ENCODE measurements at regions not wholly inside any gene's neighbourhood (a gene's known extent, or its start where the extent isn't known, plus 50 kb on each side); places are given as distances from the start of the nearest gene placed in this dataset.

GRCh38 chr3:73314151-73314951 is 252.9 kb downstream of the EBLN2 start:
- Histone ChIP-seq H2BK120ac (ENCODE audit: low read depth, low read length, poor library complexity, severe bottlenecking) (no peak overlapping the region), H3K79me2 (ENCODE audit: insufficient read depth, low read length) (no peaks in the 10 kb centered on the region), H2BK12ac (ENCODE audit: insufficient read length, low read depth, low read length) (no peak overlapping the region), H3K9ac (ENCODE audit: extremely low read depth, insufficient read length, low read length) (no peak overlapping the region), H3K9me3 (ENCODE audit: control insufficient read depth, low read depth, low read length) (no peaks in the 10 kb centered on the region), H3K4me1 (ENCODE audit: insufficient read depth, low read length) (no peaks in the 10 kb centered on the region), H3K79me1 (ENCODE audit: insufficient read depth, low read depth, low read length, poor library complexity, severe bottlenecking) (no peaks in the 10 kb centered on the region), H3K4me2 (ENCODE audit: insufficient read depth, insufficient read length, low read length) (no peak overlapping the region), H2BK15ac (ENCODE audit: low read depth, low read length) (no peak overlapping the region), H4K20me1 (ENCODE audit: control insufficient read depth, insufficient read depth, insufficient read length) (no peaks in the 10 kb centered on the region), H4K8ac (replicated peaks; ENCODE audit: insufficient read length, low read depth, low read length) (no peak overlapping the region), H2BK20ac (ENCODE audit: low read depth, low read length, poor library complexity, severe bottlenecking) (no peak overlapping the region), H3K14ac (ENCODE audit: insufficient read depth, low read length) (no peak overlapping the region), H2AFZ (ENCODE audit: low read length) (no peak overlapping the region), H3K27me3 (ENCODE audit: insufficient read depth, low read length) (no peaks in the 10 kb centered on the region), H3K18ac (ENCODE audit: insufficient read length, low read depth, low read length) (no peak overlapping the region), H3K4ac (ENCODE audit: low read depth, low read length) (no peak overlapping the region), H2AK5ac (ENCODE audit: insufficient read length, low read length) (no peak overlapping the region), H3K27ac (ENCODE audit: insufficient read length, low read depth, low read length) (no peak overlapping the region), H4K5ac (ENCODE audit: insufficient read length, low read depth, low read length) (no peak overlapping the region), H3T11ph (ENCODE audit: low read length) (no peak overlapping the region), H3K56ac (ENCODE audit: insufficient read length, low read depth, low read length) (no peak overlapping the region), H3K23me2 (ENCODE audit: insufficient read length, low read depth, low read length, poor library complexity, severe bottlenecking) (no peaks in the 10 kb centered on the region), H2BK5ac (ENCODE audit: insufficient read length, low read length) (no peak overlapping the region), H3K23ac (ENCODE audit: insufficient read length, low read depth, low read length) (no peak overlapping the region), H4K91ac (ENCODE audit: insufficient read length, low read depth, low read length) (no peak overlapping the region)
- TF ChIP-seq, protein P1, sequence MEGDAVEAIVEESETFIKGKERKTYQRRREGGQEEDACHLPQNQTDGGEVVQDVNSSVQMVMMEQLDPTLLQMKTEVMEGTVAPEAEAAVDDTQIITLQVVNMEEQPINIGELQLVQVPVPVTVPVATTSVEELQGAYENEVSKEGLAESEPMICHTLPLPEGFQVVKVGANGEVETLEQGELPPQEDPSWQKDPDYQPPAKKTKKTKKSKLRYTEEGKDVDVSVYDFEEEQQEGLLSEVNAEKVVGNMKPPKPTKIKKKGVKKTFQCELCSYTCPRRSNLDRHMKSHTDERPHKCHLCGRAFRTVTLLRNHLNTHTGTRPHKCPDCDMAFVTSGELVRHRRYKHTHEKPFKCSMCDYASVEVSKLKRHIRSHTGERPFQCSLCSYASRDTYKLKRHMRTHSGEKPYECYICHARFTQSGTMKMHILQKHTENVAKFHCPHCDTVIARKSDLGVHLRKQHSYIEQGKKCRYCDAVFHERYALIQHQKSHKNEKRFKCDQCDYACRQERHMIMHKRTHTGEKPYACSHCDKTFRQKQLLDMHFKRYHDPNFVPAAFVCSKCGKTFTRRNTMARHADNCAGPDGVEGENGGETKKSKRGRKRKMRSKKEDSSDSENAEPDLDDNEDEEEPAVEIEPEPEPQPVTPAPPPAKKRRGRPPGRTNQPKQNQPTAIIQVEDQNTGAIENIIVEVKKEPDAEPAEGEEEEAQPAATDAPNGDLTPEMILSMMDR (conservative IDR thresholded peaks at IDR 0.05) = no peak
- Mint-ChIP-seq H3K27me3 (ENCODE audit: low read depth) (peaks cover 1% of the 10 kb centered on the region; the same call in 1 of the 2 replicates), H3K4me3 (no peak overlapping the region), H3K4me1 (no peaks in the 10 kb centered on the region), H3K27ac (no peak overlapping the region), H3K36me3 (ENCODE audit: insufficient read depth in 1 of 3, low read depth in 3 of 3) (no peaks in the 10 kb centered on the region), H3K9me3 (no peaks in the 10 kb centered on the region)
- WGBS (ENCODE audit: extremely low coverage, insufficient read length, low lambda C conversion rate) = no CpG with 5 or more reads among the region's 5 CpGs
- DNase-seq = no peak
